NCI-H1048 (cell line): ENCODE measurements at regions not wholly inside any gene's neighbourhood (a gene's known extent, or its start where the extent isn't known, plus 50 kb on each side); places are given as distances from the start of the nearest gene placed in this dataset.
"Not testable (repeated sequence)": the region's sequence is repeated elsewhere in the genome, so short reads cannot be mapped to it uniquely, and the experiment has no call there.

Experiments
- DNase-seq: peaks from one replicate; lab custom pipeline; 2025; lab: John Stamatoyannopoulos, UW

GRCh38 chr7:149995369-149996026 lies 121.7 kb downstream of the ATP6V0E2 start:
- DNase-seq = not testable (repeated sequence)

- not testable (repeated sequence) for DNase-seq
Measured at GRCh38 chr7:150000780-150001599, 127.2 kb downstream of the ATP6V0E2 start.

- DNase-seq = no peak
Measured at GRCh38 chr7:150003304-150003810, 129.6 kb downstream of the ATP6V0E2 start.

- DNase-seq = not testable (repeated sequence)
Measured at GRCh38 chr7:150003973-150004372, 130.2 kb downstream of the ATP6V0E2 start.

GRCh38 chr7:150004843-150005242 lies 131.1 kb downstream of the ATP6V0E2 start:
- DNase-seq = not testable (repeated sequence)

GRCh38 chr7:150009620-150010303 lies 136.0 kb downstream of the ATP6V0E2 start:
- not testable (repeated sequence) for DNase-seq

GRCh38 chr7:150016651-150017189 lies 143.0 kb downstream of the ATP6V0E2 start:
- DNase-seq = not testable (repeated sequence)

GRCh38 chr7:150020210-150020609 lies 146.4 kb downstream of the ATP6V0E2 start:
- not testable (repeated sequence) for DNase-seq

- not testable (repeated sequence) for DNase-seq
Measured at GRCh38 chr7:150024550-150025490, 151.1 kb downstream of the ATP6V0E2 start.

GRCh38 chr7:150025802-150026201 lies 152.0 kb downstream of the ATP6V0E2 start:
- not testable (repeated sequence) for DNase-seq

- not testable (repeated sequence) for DNase-seq
Measured at GRCh38 chr7:150028344-150029012, 154.7 kb downstream of the ATP6V0E2 start.

- DNase-seq = not testable (repeated sequence)
Measured at GRCh38 chr7:150029013-150029389, 155.2 kb downstream of the ATP6V0E2 start.

GRCh38 chr7:150031733-150032132 lies 158.0 kb downstream of the ATP6V0E2 start:
- not testable (repeated sequence) for DNase-seq

- DNase-seq = not testable (repeated sequence)
Measured at GRCh38 chr7:150033711-150034110, 159.9 kb downstream of the ATP6V0E2 start.

GRCh38 chr7:150035769-150036168 lies 162.0 kb downstream of the ATP6V0E2 start:
- DNase-seq = not testable (repeated sequence)

- DNase-seq = not testable (repeated sequence)
Measured at GRCh38 chr7:150039061-150039460, 165.3 kb downstream of the ATP6V0E2 start.

- DNase-seq = not testable (repeated sequence)
Measured at GRCh38 chr7:150042281-150042680, 168.5 kb downstream of the ATP6V0E2 start.

- DNase-seq = not testable (repeated sequence)
Measured at GRCh38 chr7:150044771-150045170, 171.0 kb downstream of the ATP6V0E2 start.

- DNase-seq = not testable (repeated sequence)
Measured at GRCh38 chr7:150045596-150045995, 171.8 kb downstream of the ATP6V0E2 start.
